ENCODE measurements at regions not wholly inside any gene's neighbourhood (a gene's known extent, or its start where the extent isn't known, plus 50 kb on each side); places are given as distances from the start of the nearest gene placed in this dataset.

GRCh38 chr16:55101026-55101425 lies 170.4 kb downstream of the IRX5 start:
- intact Hi-C loops (cut with micrococcal nuclease; ENCODE audit: unreplicated experiment): no loop called here
- Mint-ChIP-seq H3K4me1 (ENCODE audit: low read depth, unreplicated experiment) (no peaks in the 10 kb centered on the region), H3K4me3 (ENCODE audit: low read depth, unreplicated experiment) (no peak overlapping the region), H3K36me3 (ENCODE audit: insufficient read depth, unreplicated experiment) (no peaks in the 10 kb centered on the region), H3K27me3 (ENCODE audit: unreplicated experiment) (peaks cover 27% of the 10 kb centered on the region), H3K9me3 (ENCODE audit: low read depth, unreplicated experiment) (peaks cover 6% of the 10 kb centered on the region), H3K27ac (ENCODE audit: unreplicated experiment) (no peak overlapping the region)
- no peak for TF ChIP-seq CTCF (IDR thresholded peaks at IDR 0.05; ENCODE audit: unreplicated experiment)
- BruUV-seq (replicated peaks): no TSS peak
- CTCF ChIA-PET: no interaction called here
- no peak for DNase-seq

- CTCF ChIA-PET: no interaction called here
- TF ChIP-seq CTCF (IDR thresholded peaks at IDR 0.05; ENCODE audit: unreplicated experiment): no peak
Observed at GRCh38 chr16:55102077-55102476, 171.4 kb downstream of the IRX5 start.

DNA sequence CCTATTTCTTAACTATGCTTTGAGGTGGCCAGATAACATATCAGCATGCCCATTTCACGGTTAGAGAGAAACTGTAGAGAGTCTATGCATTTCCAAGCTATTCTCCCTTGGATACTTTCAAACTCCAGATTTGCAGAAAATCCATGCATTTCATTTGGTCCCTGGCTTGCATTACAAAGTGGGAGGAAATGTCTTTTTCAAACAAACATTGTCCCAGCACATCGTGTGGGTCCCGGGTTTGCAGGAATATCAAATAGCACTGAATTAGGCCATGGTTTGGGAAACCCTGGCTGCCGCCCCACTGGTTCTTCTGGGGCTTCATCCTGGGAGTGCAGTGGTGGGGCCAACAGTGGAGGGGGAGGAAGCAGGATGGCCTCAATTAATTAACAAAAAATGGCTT lies 171.9 kb downstream of the IRX5 start:
- DNase-seq: no peak
- H3K4me1 Mint-ChIP-seq (ENCODE audit: low read depth, unreplicated experiment): no peaks in the 10 kb centered on the region
- TF ChIP-seq CTCF (IDR thresholded peaks at IDR 0.05; ENCODE audit: unreplicated experiment): no peak
- peaks cover 6% of the 10 kb centered on the region for H3K9me3 Mint-ChIP-seq (ENCODE audit: low read depth, unreplicated experiment)
- intact Hi-C loops (cut with micrococcal nuclease; ENCODE audit: unreplicated experiment): no loop called here
- H3K27ac Mint-ChIP-seq (ENCODE audit: unreplicated experiment): no peak overlapping the region
- CTCF ChIA-PET: no interaction called here
- H3K4me3 Mint-ChIP-seq (ENCODE audit: low read depth, unreplicated experiment): no peak overlapping the region
- H3K36me3 Mint-ChIP-seq (ENCODE audit: insufficient read depth, unreplicated experiment): no peaks in the 10 kb centered on the region
- H3K27me3 Mint-ChIP-seq (ENCODE audit: unreplicated experiment): peaks cover 35% of the 10 kb centered on the region
- BruUV-seq (replicated peaks): no TSS peak

More at GRCh38 chr16:55102077-55102476, 171.4 kb downstream of the IRX5 start:
- intact Hi-C loops (cut with micrococcal nuclease; ENCODE audit: unreplicated experiment): no loop called here
- Mint-ChIP-seq H3K27me3 (ENCODE audit: unreplicated experiment) (peaks cover 30% of the 10 kb centered on the region), H3K9me3 (ENCODE audit: low read depth, unreplicated experiment) (peaks cover 6% of the 10 kb centered on the region), H3K36me3 (ENCODE audit: insufficient read depth, unreplicated experiment) (no peaks in the 10 kb centered on the region), H3K4me1 (ENCODE audit: low read depth, unreplicated experiment) (no peaks in the 10 kb centered on the region), H3K27ac (ENCODE audit: unreplicated experiment) (no peak overlapping the region), H3K4me3 (ENCODE audit: low read depth, unreplicated experiment) (no peak overlapping the region)
- no peak for DNase-seq
- no TSS peak for BruUV-seq (replicated peaks)

DNA sequence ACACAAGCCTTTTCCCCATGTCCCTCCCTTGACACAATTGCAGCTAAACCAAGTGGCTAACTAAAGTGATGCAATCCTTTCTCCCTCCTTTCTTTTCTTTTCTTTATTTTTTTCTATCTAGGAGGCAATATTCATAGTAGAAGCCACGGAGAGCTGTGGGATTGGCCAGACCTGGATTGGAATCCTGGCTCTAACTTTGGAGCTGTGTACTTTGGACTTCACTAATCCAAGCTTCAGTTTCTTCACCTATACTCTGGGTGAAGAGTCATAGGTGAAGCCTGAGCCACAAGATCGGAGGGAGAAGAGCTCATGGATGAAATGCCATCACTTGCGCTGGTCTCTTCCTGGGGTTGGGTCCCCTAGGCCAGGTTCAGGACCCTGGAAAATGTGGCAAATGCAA lies 177.2 kb downstream of the IRX5 start:
- Mint-ChIP-seq H3K36me3 (ENCODE audit: insufficient read depth, unreplicated experiment) (no peaks in the 10 kb centered on the region), H3K27ac (ENCODE audit: unreplicated experiment) (no peak overlapping the region), H3K9me3 (ENCODE audit: low read depth, unreplicated experiment) (peaks cover 6% of the 10 kb centered on the region), H3K4me1 (ENCODE audit: low read depth, unreplicated experiment) (no peaks in the 10 kb centered on the region), H3K27me3 (ENCODE audit: unreplicated experiment) (peaks cover 47% of the 10 kb centered on the region), H3K4me3 (ENCODE audit: low read depth, unreplicated experiment) (no peak overlapping the region)
- TF ChIP-seq CTCF (IDR thresholded peaks at IDR 0.05; ENCODE audit: unreplicated experiment): no peak
- BruUV-seq (replicated peaks): no TSS peak
- no peak for DNase-seq
- CTCF ChIA-PET: no interaction called here
- intact Hi-C loops (cut with micrococcal nuclease; ENCODE audit: unreplicated experiment): no loop called here

GRCh38 chr16:55113210-55113609 lies 182.5 kb downstream of the IRX5 start:
- Mint-ChIP-seq H3K4me1 (ENCODE audit: low read depth, unreplicated experiment) (no peaks in the 10 kb centered on the region), H3K27me3 (ENCODE audit: unreplicated experiment) (peaks cover 44% of the 10 kb centered on the region)

More at GRCh38 chr16:55113210-55113609, 182.5 kb downstream of the IRX5 start:
- no peaks in the 10 kb centered on the region for H3K9me3 Mint-ChIP-seq (ENCODE audit: low read depth, unreplicated experiment)
- H3K27ac Mint-ChIP-seq (ENCODE audit: unreplicated experiment): no peak overlapping the region
- CTCF ChIA-PET: no interaction called here
- TF ChIP-seq CTCF (IDR thresholded peaks at IDR 0.05; ENCODE audit: unreplicated experiment): no peak
- no peaks in the 10 kb centered on the region for H3K36me3 Mint-ChIP-seq (ENCODE audit: insufficient read depth, unreplicated experiment)
- no TSS peak for BruUV-seq (replicated peaks)
- intact Hi-C loops (cut with micrococcal nuclease; ENCODE audit: unreplicated experiment): no loop called here
- no peak overlapping the region for H3K4me3 Mint-ChIP-seq (ENCODE audit: low read depth, unreplicated experiment)
- no peak for DNase-seq
